Kidney (tissue), 13 donors: ENCODE measurements at regions not wholly inside any gene's neighbourhood (a gene's known extent, or its start where the extent isn't known, plus 50 kb on each side); places are given as distances from the start of the nearest gene placed in this dataset.

ENCODE experiments used
- DNase-seq, 5 donors: peaks; one replicate each; pipeline ENCODE4 v3.0.0-alpha.2; 2013 to 2020
- FAIRE-seq: peaks from 2 replicates; lab custom pipeline; 2012; peaks lifted over from hg19 to GRCh38; lab: Jason Lieb, UNC
- H3K27ac ChIP-seq, 2 donors: one replicate each; pipeline ENCODE4 v1.7.0; 2013; ENCODE audit warnings: low read depth in 2 of 2, low read length in 2 of 2, inconsistent platforms in 1 of 2
- H3K27me3 ChIP-seq: one replicate; pipeline ENCODE4 v1.7.1; 2013; ENCODE audit warnings: low read length, inconsistent platforms; ENCODE audit not compliant: control insufficient read depth, insufficient read depth
- H3K36me3 ChIP-seq, 3 donors: one replicate each; pipeline versions ENCODE4 v1.7.0 to v1.7.1; 2013; ENCODE audit warnings: low read length in 3 of 3, control low read depth in 1 of 3, inconsistent platforms in 1 of 3; ENCODE audit not compliant: insufficient read depth in 3 of 3, control insufficient read depth in 2 of 3
- H3K4me1 ChIP-seq, 3 donors: one replicate each; pipeline versions ENCODE4 v1.7.0 to v1.7.1; 2013; ENCODE audit warnings: low read length in 3 of 3, inconsistent platforms in 1 of 3, low read depth in 1 of 3; ENCODE audit not compliant: control insufficient read depth in 2 of 3, insufficient read depth in 2 of 3
- H3K4me3 ChIP-seq, 3 donors: one replicate each; pipeline versions ENCODE4 v1.7.0 to v1.8.1; 2013; ENCODE audit warnings: low read length in 3 of 3, control low read depth in 1 of 3, inconsistent platforms in 1 of 3
- H3K9ac ChIP-seq, 3 donors: one replicate each; pipeline versions ENCODE4 v1.7.0 to v1.7.1; 2013; ENCODE audit warnings: low read length in 3 of 3, control low read depth in 1 of 3, inconsistent platforms in 1 of 3
- H3K9me3 ChIP-seq, 3 donors: one replicate each; pipeline versions ENCODE4 v1.7.0 to v1.7.1; 2013; ENCODE audit warnings: low read length in 3 of 3, control low read depth in 1 of 3, inconsistent platforms in 1 of 3; ENCODE audit not compliant: control insufficient read depth in 2 of 3, insufficient read depth in 1 of 3
- CTCF ChIP-seq: IDR thresholded peaks from 3 replicates; pipeline ENCODE4 v1.5.1; 2012; ENCODE audit warnings: mild to moderate bottlenecking, moderate library complexity, borderline replicate concordance; ENCODE audit not compliant: insufficient read depth; ENCODE audit errors: extremely low read depth
- intact Hi-C: fragments of 100-400 bp; cut with DNase I; formaldehyde crosslinking; loops from one replicate; pipeline ENCODE4 v1.11.1; 2022
- donor health status: control.
- donor health status: control.
- donor health status: control.
- donor health status: control.
- donor health status: control.
- donor health status: DM: yes; HTN: yes; CAD: no.
- donor health status: Normal renal cell carcinoma (clear cell type).

GRCh38 chr1:87190402-87190801 lies 138.3 kb upstream of the LMO4 start:
- Histone ChIP-seq H3K36me3 (no peaks in the 10 kb centered on the region), H3K27me3 (no peaks in the 10 kb centered on the region), H3K27ac (no peak overlapping the region), H3K9ac (no peak overlapping the region), H3K9me3 (no peaks in the 10 kb centered on the region), H3K4me1 (no peaks in the 10 kb centered on the region), H3K4me3 (no peak overlapping the region)
- no peak for FAIRE-seq
- DNase-seq = no peak
- intact Hi-C loops = no loop called here
- no peak for TF ChIP-seq CTCF

GRCh38 chr1:87191646-87192045 lies 137.0 kb upstream of the LMO4 start:
- no peak overlapping the region for H3K27ac ChIP-seq
- no peaks in the 10 kb centered on the region for H3K9me3 ChIP-seq
- no peak overlapping the region for H3K9ac ChIP-seq
- no peaks in the 10 kb centered on the region for H3K4me1 ChIP-seq
- no peaks in the 10 kb centered on the region for H3K36me3 ChIP-seq
- no peak for DNase-seq
- intact Hi-C loops = no loop called here
- no peak for TF ChIP-seq CTCF
- no peak overlapping the region for H3K4me3 ChIP-seq
- H3K27me3 ChIP-seq = no peaks in the 10 kb centered on the region
- no peak for FAIRE-seq

- H3K27ac ChIP-seq = no peak overlapping the region
- H3K9me3 ChIP-seq = no peaks in the 10 kb centered on the region
- intact Hi-C loops = no loop called here
- no peaks in the 10 kb centered on the region for H3K27me3 ChIP-seq
- no peak for TF ChIP-seq CTCF
- no peaks in the 10 kb centered on the region for H3K4me1 ChIP-seq
- H3K36me3 ChIP-seq = no peaks in the 10 kb centered on the region
- FAIRE-seq = no peak
- no peak overlapping the region for H3K9ac ChIP-seq
- DNase-seq = no peak
- no peak overlapping the region for H3K4me3 ChIP-seq
These were observed 134.4 kb upstream of the LMO4 start for GRCh38 chr1:87194271-87194774.

GRCh38 chr1:87194856-87195255 lies 133.8 kb upstream of the LMO4 start:
- no peak for DNase-seq
- no peaks in the 10 kb centered on the region for H3K9me3 ChIP-seq
- FAIRE-seq = no peak
- H3K4me1 ChIP-seq = no peaks in the 10 kb centered on the region
- intact Hi-C loops = no loop called here
- H3K27ac ChIP-seq = no peak overlapping the region
- H3K27me3 ChIP-seq = no peaks in the 10 kb centered on the region
- no peak for TF ChIP-seq CTCF
- no peaks in the 10 kb centered on the region for H3K36me3 ChIP-seq
- no peak overlapping the region for H3K4me3 ChIP-seq
- H3K9ac ChIP-seq = no peak overlapping the region
